ENCODE measurements at regions not wholly inside any gene's neighbourhood (a gene's known extent, or its start where the extent isn't known, plus 50 kb on each side); places are given as distances from the start of the nearest gene placed in this dataset.

- no peaks in the 10 kb centered on the region for H3K36me3 ChIP-seq
- no peaks in the 10 kb centered on the region for H3K27me3 ChIP-seq
- no peak for DNase-seq
Measured at GRCh38 chr18:54777118-54777791, 51.0 kb upstream of the RAB27B start.

GRCh38 chr18:54777989-54778388, 50.3 kb upstream of the RAB27B start:
- no peaks in the 10 kb centered on the region for H3K9me3 ChIP-seq
- H3K4me3 ChIP-seq, result no peak overlapping the region
- H3K27me3 ChIP-seq, result no peaks in the 10 kb centered on the region
- H3K36me3 ChIP-seq, result no peaks in the 10 kb centered on the region
- DNase-seq, result no peak

More at GRCh38 chr18:54777118-54777791, 51.0 kb upstream of the RAB27B start:
- no peaks in the 10 kb centered on the region for H3K9me3 ChIP-seq
- no peak overlapping the region for H3K4me3 ChIP-seq
